Activated CD4-positive, alpha-beta T cell treated with anti-CD3 and anti-CD28 coated beads for 36 hours (primary cell): ENCODE measurements at regions not wholly inside any gene's neighbourhood (a gene's known extent, or its start where the extent isn't known, plus 50 kb on each side); places are given as distances from the start of the nearest gene placed in this dataset.

Experiments used
- ATAC-seq: fragments of 200-7000 bp; cut with Tn5 transposase; one replicate; pipeline ENCODE4 v1.10.0; 2021; ENCODE audit warnings: mild to moderate bottlenecking, moderate library complexity
- CTCF ChIA-PET: fragments of 350-600 bp; sonication (Branson Sonifier 250); formaldehyde crosslinking; loops from one replicate; lab custom pipeline; 2021; ENCODE audit warnings: antibody characterized with exemption; lab: Charles Lee
- POLR2A ChIA-PET: fragments of 350-600 bp; sonication (Branson Sonifier 250); formaldehyde crosslinking; loops from one replicate; lab custom pipeline; 2021; ENCODE audit warnings: antibody characterized with exemption, inconsistent platforms; lab: Charles Lee
- DNase-seq: peaks from one replicate; pipeline ENCODE4 v3.0.0-alpha.2; 2020
- H3K27ac Mint-ChIP-seq: one replicate; pipeline ENCODE4 v1.8.0; 2021; ENCODE audit warnings: mixed read lengths
- H3K27me3 Mint-ChIP-seq: one replicate; pipeline ENCODE4 v1.8.0; 2021; ENCODE audit warnings: mixed read lengths
- H3K36me3 Mint-ChIP-seq: one replicate; pipeline ENCODE4 v1.8.0; 2021; ENCODE audit warnings: low read depth, mixed read lengths
- H3K4me1 Mint-ChIP-seq: one replicate; pipeline ENCODE4 v1.8.0; 2021; ENCODE audit warnings: mixed read lengths
- H3K4me3 Mint-ChIP-seq: one replicate; pipeline ENCODE4 v1.8.0; 2021; ENCODE audit warnings: mild to moderate bottlenecking, moderate library complexity, mixed read lengths
- H3K9me3 Mint-ChIP-seq: one replicate; pipeline ENCODE4 v1.8.0; 2021; ENCODE audit warnings: low read depth, mixed read lengths
- intact Hi-C, 2 experiments: fragments of 100-400 bp; cut with DNase I in 1 of 2; cut with micrococcal nuclease in 1 of 2; formaldehyde crosslinking; loops; one replicate each; pipeline versions ENCODE4 v1.14.2 to v1.15.1; 2022 to 2024; cut with DNase I, micrococcal nuclease

GRCh38 chr2:45203400-45203799 is 194.1 kb upstream of the SIX2 start:
- Mint-ChIP-seq H3K9me3 (peaks cover 2% of the 10 kb centered on the region), H3K4me3 (no peak overlapping the region), H3K27ac (no peak overlapping the region), H3K36me3 (no peaks in the 10 kb centered on the region), H3K4me1 (no peaks in the 10 kb centered on the region), H3K27me3 (peaks cover 5% of the 10 kb centered on the region)
- CTCF ChIA-PET, result no interaction called here
- POLR2A ChIA-PET, result no interaction called here
- DNase-seq (no peak), ATAC-seq (no peak)
- intact Hi-C loops, result no loop called here

GRCh38 chr2:45199973-45200372 is 190.7 kb upstream of the SIX2 start:
- ATAC-seq, result no peak
- ChIA-PET POLR2A (no interaction called here), CTCF (interaction anchor here (0.7 kb wide), 1 partner anchor 1112 kb away, joined by 3 read pairs; no protein-coding TSS in a partner anchor)
- peaks cover 7% of the 10 kb centered on the region for H3K27me3 Mint-ChIP-seq
- no peak overlapping the region for H3K27ac Mint-ChIP-seq
- no peaks in the 10 kb centered on the region for H3K36me3 Mint-ChIP-seq
- H3K4me1 Mint-ChIP-seq, result no peaks in the 10 kb centered on the region
- DNase-seq, result no peak
- H3K4me3 Mint-ChIP-seq, result no peak overlapping the region
- peaks cover 2% of the 10 kb centered on the region for H3K9me3 Mint-ChIP-seq
- intact Hi-C loops, result no loop called here

GRCh38 chr2:45195916-45196315 is 186.7 kb upstream of the SIX2 start:
- Mint-ChIP-seq H3K4me3 (no peak overlapping the region), H3K36me3 (no peaks in the 10 kb centered on the region), H3K4me1 (no peaks in the 10 kb centered on the region), H3K27ac (no peak overlapping the region), H3K27me3 (peaks cover 21% of the 10 kb centered on the region), H3K9me3 (no peaks in the 10 kb centered on the region)
- DNase-seq (no peak), ATAC-seq (no peak)
- ChIA-PET CTCF (no interaction called here), POLR2A (no interaction called here)
- intact Hi-C loops, result no loop called here

- H3K4me3 Mint-ChIP-seq, result no peak overlapping the region
- intact Hi-C loops, result no loop called here
- DNase-seq, result no peak
- H3K27me3 Mint-ChIP-seq, result peaks cover 25% of the 10 kb centered on the region
- ATAC-seq, result no peak
- H3K27ac Mint-ChIP-seq, result no peak overlapping the region
- no peaks in the 10 kb centered on the region for H3K36me3 Mint-ChIP-seq
- POLR2A ChIA-PET, result no interaction called here
- no peaks in the 10 kb centered on the region for H3K9me3 Mint-ChIP-seq
- CTCF ChIA-PET, result no interaction called here
- no peaks in the 10 kb centered on the region for H3K4me1 Mint-ChIP-seq
Observed at GRCh38 chr2:45194596-45194995, 185.3 kb upstream of the SIX2 start.

- H3K36me3 Mint-ChIP-seq, result no peaks in the 10 kb centered on the region
- CTCF ChIA-PET, result no interaction called here
- peaks cover 32% of the 10 kb centered on the region for H3K27me3 Mint-ChIP-seq
- H3K27ac Mint-ChIP-seq, result no peak overlapping the region
- no peaks in the 10 kb centered on the region for H3K4me1 Mint-ChIP-seq
- intact Hi-C loops, result no loop called here
- DNase-seq (no peak), ATAC-seq (no peak)
- H3K9me3 Mint-ChIP-seq, result no peaks in the 10 kb centered on the region
- no peak overlapping the region for H3K4me3 Mint-ChIP-seq
- POLR2A ChIA-PET, result no interaction called here
Observed at GRCh38 chr2:45193581-45193980, 184.3 kb upstream of the SIX2 start.

- H3K9me3 Mint-ChIP-seq, result no peaks in the 10 kb centered on the region
- no peak overlapping the region for H3K4me3 Mint-ChIP-seq
- no peaks in the 10 kb centered on the region for H3K36me3 Mint-ChIP-seq
- H3K27me3 Mint-ChIP-seq, result peaks cover 37% of the 10 kb centered on the region
- CTCF ChIA-PET, result no interaction called here
- no peak overlapping the region for H3K27ac Mint-ChIP-seq
- H3K4me1 Mint-ChIP-seq, result no peaks in the 10 kb centered on the region
- ATAC-seq (no peak), DNase-seq (no peak)
- POLR2A ChIA-PET, result no interaction called here
- intact Hi-C loops, result no loop called here
Observed at GRCh38 chr2:45192991-45193390, 183.7 kb upstream of the SIX2 start.

- H3K4me3 Mint-ChIP-seq, result no peak overlapping the region
- H3K9me3 Mint-ChIP-seq, result no peaks in the 10 kb centered on the region
- no peaks in the 10 kb centered on the region for H3K4me1 Mint-ChIP-seq
- CTCF ChIA-PET, result no interaction called here
- ATAC-seq (no peak), DNase-seq (no peak)
- no peak overlapping the region for H3K27ac Mint-ChIP-seq
- POLR2A ChIA-PET, result no interaction called here
- no peaks in the 10 kb centered on the region for H3K36me3 Mint-ChIP-seq
- intact Hi-C loops, result no loop called here
- H3K27me3 Mint-ChIP-seq, result peaks cover 38% of the 10 kb centered on the region
Observed at GRCh38 chr2:45192481-45192880, 183.2 kb upstream of the SIX2 start.

- no peak overlapping the region for H3K27ac Mint-ChIP-seq
- peaks cover 38% of the 10 kb centered on the region for H3K27me3 Mint-ChIP-seq
- intact Hi-C loops, result no loop called here
- no peaks in the 10 kb centered on the region for H3K36me3 Mint-ChIP-seq
- H3K4me3 Mint-ChIP-seq, result no peak overlapping the region
- no peaks in the 10 kb centered on the region for H3K4me1 Mint-ChIP-seq
- no peaks in the 10 kb centered on the region for H3K9me3 Mint-ChIP-seq
- no peak for DNase-seq
- CTCF ChIA-PET, result no interaction called here
- POLR2A ChIA-PET, result no interaction called here
- ATAC-seq, result no peak
Observed at GRCh38 chr2:45191976-45192375, 182.7 kb upstream of the SIX2 start.

GRCh38 chr2:45191146-45191863 is 182.1 kb upstream of the SIX2 start:
- no peak overlapping the region for H3K27ac Mint-ChIP-seq
- H3K36me3 Mint-ChIP-seq, result no peaks in the 10 kb centered on the region
- ATAC-seq, result no peak
- intact Hi-C loops, result no loop called here
- no peaks in the 10 kb centered on the region for H3K4me1 Mint-ChIP-seq
- ChIA-PET CTCF (no interaction called here), POLR2A (no interaction called here)
- H3K27me3 Mint-ChIP-seq, result peaks cover 38% of the 10 kb centered on the region
- H3K9me3 Mint-ChIP-seq, result no peaks in the 10 kb centered on the region
- DNase-seq, result no peak
- H3K4me3 Mint-ChIP-seq, result no peak overlapping the region

- ATAC-seq (no peak), DNase-seq (no peak)
- Mint-ChIP-seq H3K27ac (no peak overlapping the region), H3K4me1 (no peaks in the 10 kb centered on the region), H3K27me3 (peaks cover 35% of the 10 kb centered on the region), H3K4me3 (no peak overlapping the region), H3K36me3 (no peaks in the 10 kb centered on the region), H3K9me3 (no peaks in the 10 kb centered on the region)
- POLR2A ChIA-PET, result no interaction called here
- intact Hi-C loops, result no loop called here
- CTCF ChIA-PET, result no interaction called here
Observed at GRCh38 chr2:45190481-45190942, 181.3 kb upstream of the SIX2 start.

- ChIA-PET CTCF (no interaction called here), POLR2A (no interaction called here)
- Mint-ChIP-seq H3K36me3 (no peaks in the 10 kb centered on the region), H3K9me3 (no peaks in the 10 kb centered on the region), H3K4me1 (no peaks in the 10 kb centered on the region), H3K4me3 (no peak overlapping the region), H3K27ac (no peak overlapping the region), H3K27me3 (peaks cover 31% of the 10 kb centered on the region)
- ATAC-seq (no peak), DNase-seq (no peak)
- intact Hi-C loops, result no loop called here
Observed at GRCh38 chr2:45184606-45185005, 175.4 kb upstream of the SIX2 start.

- ATAC-seq, result no peak
- ChIA-PET CTCF (no interaction called here), POLR2A (no interaction called here)
- peaks cover 25% of the 10 kb centered on the region for H3K27me3 Mint-ChIP-seq
- H3K9me3 Mint-ChIP-seq, result no peaks in the 10 kb centered on the region
- intact Hi-C loops, result no loop called here
- H3K4me3 Mint-ChIP-seq, result no peak overlapping the region
- no peaks in the 10 kb centered on the region for H3K4me1 Mint-ChIP-seq
- no peaks in the 10 kb centered on the region for H3K36me3 Mint-ChIP-seq
- H3K27ac Mint-ChIP-seq, result no peak overlapping the region
- DNase-seq, result no peak
Observed at GRCh38 chr2:45182667-45183295, 173.5 kb upstream of the SIX2 start.
